ENCODE measurements at regions not wholly inside any gene's neighbourhood (a gene's known extent, or its start where the extent isn't known, plus 50 kb on each side); places are given as distances from the start of the nearest gene placed in this dataset.

DNA sequence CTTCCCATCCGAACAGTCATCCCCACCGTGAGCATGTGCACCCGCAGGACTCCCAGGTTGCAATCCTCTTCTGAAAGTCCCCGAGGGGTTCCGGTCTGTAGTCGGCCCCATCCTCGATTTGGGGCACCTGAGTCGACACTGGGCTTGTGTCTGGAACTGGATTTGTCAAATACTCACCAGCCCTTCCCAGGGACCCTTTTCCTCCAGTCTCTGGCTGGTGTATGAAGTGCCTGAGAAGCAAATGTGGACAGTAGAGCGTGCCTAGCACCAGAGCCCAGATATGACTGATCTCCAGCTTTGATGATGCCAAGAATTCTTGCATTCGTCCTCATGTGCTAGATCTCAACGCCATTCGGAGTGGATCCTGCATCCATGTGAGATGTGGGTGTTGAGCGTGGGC lies 132.5 kb upstream of the ADARB2 start:
- Mint-ChIP-seq H3K4me3 (no peak overlapping the region), H3K27ac (no peak overlapping the region), H3K36me3 (no peaks in the 10 kb centered on the region), H3K4me1 (no peaks in the 10 kb centered on the region), H3K27me3 (no peaks in the 10 kb centered on the region), H3K9me3 (no peaks in the 10 kb centered on the region)

DNA sequence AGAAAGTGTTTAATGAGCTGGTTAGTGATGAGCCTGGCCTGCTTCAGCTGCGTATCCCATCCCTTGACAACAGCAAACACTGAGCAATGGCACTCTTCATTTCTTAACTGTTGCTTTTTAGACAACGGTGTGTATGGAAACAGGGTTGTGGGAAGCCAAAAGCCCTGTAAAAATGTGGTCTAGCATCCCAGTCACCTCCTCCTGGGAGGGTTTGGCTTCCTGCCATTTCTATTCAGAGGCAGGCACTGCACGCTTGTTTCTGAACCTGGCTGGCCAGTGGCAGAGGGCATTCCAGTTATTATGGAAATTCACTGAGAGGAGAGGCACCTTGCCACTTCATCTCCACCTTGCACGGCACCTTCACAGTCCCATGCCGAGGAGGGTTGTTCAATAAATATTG lies 123.0 kb upstream of the ADARB2 start:
- Mint-ChIP-seq H3K4me3 (no peak overlapping the region), H3K4me1 (peaks cover 4% of the 10 kb centered on the region), H3K27me3 (no peaks in the 10 kb centered on the region)

DNA sequence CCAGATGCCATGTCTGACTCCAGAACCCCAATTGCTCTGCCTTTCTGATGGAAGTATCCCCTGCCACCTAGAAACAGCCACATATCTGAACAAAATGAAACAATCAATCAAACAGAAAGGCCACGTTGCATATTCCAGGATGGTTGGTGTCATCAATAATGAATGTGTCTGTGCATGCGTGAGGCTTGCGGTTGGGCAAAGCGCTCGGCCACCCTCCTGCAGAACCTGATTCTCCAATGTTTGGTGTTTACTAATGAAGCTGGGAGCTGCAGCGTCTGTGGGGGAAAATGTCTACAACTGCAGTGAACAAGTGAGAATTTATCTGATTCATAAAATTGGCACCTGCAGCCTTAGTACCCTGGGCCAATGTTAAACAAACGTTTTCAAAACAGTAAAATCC lies 121.2 kb upstream of the ADARB2 start:
- Mint-ChIP-seq H3K9me3 (no peaks in the 10 kb centered on the region), H3K27me3 (no peaks in the 10 kb centered on the region), H3K4me3 (no peak overlapping the region), H3K4me1 (peaks cover 2% of the 10 kb centered on the region), H3K27ac (no peak overlapping the region), H3K36me3 (peaks cover 2% of the 10 kb centered on the region)

More for the DNA sequence above, 123.0 kb upstream of the ADARB2 start:
- peaks cover 3% of the 10 kb centered on the region for H3K36me3 Mint-ChIP-seq
- H3K9me3 Mint-ChIP-seq = no peaks in the 10 kb centered on the region
- H3K27ac Mint-ChIP-seq = no peak overlapping the region

DNA sequence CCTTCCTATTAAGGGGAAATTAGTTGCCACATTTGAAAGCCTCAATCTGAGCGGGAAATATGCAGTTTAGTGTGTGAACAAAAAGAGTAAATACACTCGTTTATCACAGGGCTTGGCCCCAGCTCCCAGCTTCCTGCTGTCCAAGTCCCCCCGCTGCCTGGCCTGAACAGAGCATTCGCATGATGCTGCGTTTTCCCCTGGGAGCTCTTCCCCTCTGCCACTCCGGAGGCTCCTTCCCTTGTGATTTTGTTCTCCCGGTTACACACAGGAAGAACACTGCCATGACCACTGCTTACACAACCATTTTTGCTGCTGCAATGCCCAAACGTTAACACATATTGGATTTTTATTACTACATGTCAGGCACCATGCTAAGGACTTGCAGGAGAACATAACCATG lies 120.7 kb upstream of the ADARB2 start:
- no peaks in the 10 kb centered on the region for H3K27me3 Mint-ChIP-seq
- no peak overlapping the region for H3K27ac Mint-ChIP-seq
- H3K9me3 Mint-ChIP-seq = no peaks in the 10 kb centered on the region
- H3K36me3 Mint-ChIP-seq = no peaks in the 10 kb centered on the region
- H3K4me3 Mint-ChIP-seq = no peak overlapping the region
- H3K4me1 Mint-ChIP-seq = no peaks in the 10 kb centered on the region

DNA sequence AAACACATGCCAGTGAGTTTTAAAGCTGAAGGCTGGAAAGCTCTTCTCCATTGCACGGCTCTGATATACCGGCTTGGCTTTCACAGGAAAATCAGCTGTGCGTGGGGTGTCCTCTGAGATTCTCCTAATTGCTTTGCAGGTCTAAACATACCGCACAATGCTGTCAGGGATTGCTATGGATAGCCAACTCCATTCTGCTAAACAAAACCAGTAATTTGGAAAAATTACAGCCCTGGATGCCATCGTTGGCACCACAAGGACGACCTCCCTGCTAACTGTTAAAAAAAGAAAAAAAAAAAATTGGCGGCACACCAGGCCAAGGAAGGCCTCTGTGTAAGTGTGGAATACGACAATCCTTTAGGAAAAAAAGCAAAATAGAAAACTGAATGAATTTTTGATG lies 118.6 kb upstream of the ADARB2 start:
- H3K9me3 Mint-ChIP-seq = no peaks in the 10 kb centered on the region
- no peaks in the 10 kb centered on the region for H3K36me3 Mint-ChIP-seq
- no peaks in the 10 kb centered on the region for H3K4me1 Mint-ChIP-seq
- H3K27ac Mint-ChIP-seq = no peak overlapping the region
- no peak overlapping the region for H3K4me3 Mint-ChIP-seq
- H3K27me3 Mint-ChIP-seq = no peaks in the 10 kb centered on the region

DNA sequence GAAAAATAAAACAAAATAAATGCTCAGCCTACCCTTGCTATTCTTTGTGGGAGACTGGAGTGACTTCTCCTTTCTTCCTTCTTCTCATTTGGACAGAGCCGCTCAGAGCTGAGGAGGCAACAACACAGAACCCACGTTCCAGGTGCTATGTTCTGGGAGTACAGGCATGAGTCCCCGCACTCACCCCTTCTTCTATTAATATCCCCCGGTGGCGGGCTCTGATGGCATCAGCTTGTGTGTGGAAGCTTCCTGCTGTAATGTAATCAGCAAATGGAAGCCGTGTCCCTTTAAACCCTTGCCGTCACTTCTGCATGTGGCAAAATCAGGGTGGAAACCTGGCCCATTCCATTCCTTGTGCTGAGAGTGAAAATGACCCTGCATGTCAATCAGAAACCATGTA lies 116.9 kb upstream of the ADARB2 start:
- Mint-ChIP-seq H3K9me3 (peaks cover 8% of the 10 kb centered on the region), H3K4me3 (no peak overlapping the region), H3K36me3 (no peaks in the 10 kb centered on the region), H3K27me3 (no peaks in the 10 kb centered on the region), H3K27ac (no peak overlapping the region), H3K4me1 (no peaks in the 10 kb centered on the region)

DNA sequence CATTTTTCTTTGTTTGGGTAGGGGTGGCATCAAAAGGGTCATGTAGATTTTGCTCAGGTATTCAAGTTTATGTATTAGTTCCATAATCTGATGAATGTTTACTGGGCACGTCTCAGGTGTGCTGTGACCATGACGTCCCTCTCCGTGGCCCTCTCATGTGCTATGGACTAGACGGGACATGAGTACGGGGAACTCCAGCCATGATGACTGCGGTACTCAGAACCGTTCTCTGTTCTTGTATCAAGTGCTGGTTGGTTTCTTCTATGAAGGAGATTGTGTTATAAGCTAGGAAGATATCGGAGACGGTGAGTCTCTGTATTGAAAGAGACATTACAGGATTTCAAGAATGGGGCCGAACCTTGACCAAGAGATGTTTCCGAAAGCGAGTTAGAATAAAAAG lies 116.5 kb upstream of the ADARB2 start:
- H3K36me3 Mint-ChIP-seq = no peaks in the 10 kb centered on the region
- no peak overlapping the region for H3K4me3 Mint-ChIP-seq
- peaks cover 8% of the 10 kb centered on the region for H3K9me3 Mint-ChIP-seq
- no peak overlapping the region for H3K27ac Mint-ChIP-seq
- H3K4me1 Mint-ChIP-seq = no peaks in the 10 kb centered on the region
- no peaks in the 10 kb centered on the region for H3K27me3 Mint-ChIP-seq

DNA sequence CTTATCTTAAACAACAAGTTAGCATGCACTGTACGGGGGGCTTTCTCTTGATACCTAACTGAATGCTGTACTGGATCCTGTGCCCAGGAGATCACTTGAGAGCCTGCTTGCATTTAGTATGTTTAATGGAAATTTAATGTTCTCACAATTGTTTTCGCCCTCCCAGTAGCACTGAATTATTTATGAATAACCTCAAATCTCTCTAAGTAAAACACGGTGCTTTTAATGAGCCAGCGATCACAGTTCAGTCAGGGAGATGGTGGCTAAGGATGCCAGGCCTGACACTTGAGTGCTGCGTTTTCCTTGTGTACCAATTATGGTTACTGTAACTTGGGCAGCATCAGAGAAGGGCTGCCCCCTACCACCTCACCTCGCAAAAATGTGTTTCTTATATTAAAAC lies 115.5 kb upstream of the ADARB2 start:
- H3K9me3 Mint-ChIP-seq = peaks cover 8% of the 10 kb centered on the region

DNA sequence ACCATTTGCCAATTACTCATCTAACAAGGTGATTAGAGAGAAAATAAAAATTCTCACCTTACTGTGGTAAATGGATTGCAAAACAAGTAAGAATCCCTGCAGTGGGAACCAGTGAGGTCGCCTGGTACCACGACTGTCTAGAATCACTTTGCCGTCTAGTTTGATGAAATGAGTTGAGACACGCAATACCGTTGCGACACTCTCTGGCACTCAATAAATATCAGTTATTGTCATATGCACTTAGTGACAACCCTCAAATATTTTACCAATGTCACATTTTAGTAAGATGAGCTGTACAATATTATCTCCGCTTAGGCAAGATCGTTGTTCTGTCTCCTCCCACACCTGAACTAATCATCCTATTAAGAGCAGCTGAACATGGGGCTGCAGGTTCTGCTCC lies 114.4 kb upstream of the ADARB2 start:
- Mint-ChIP-seq H3K36me3 (peaks cover 2% of the 10 kb centered on the region), H3K27me3 (no peaks in the 10 kb centered on the region), H3K27ac (no peak overlapping the region), H3K9me3 (peaks cover 8% of the 10 kb centered on the region), H3K4me3 (no peak overlapping the region), H3K4me1 (no peaks in the 10 kb centered on the region)

More for the DNA sequence above, 115.5 kb upstream of the ADARB2 start:
- H3K27me3 Mint-ChIP-seq = no peaks in the 10 kb centered on the region
- peaks cover 2% of the 10 kb centered on the region for H3K36me3 Mint-ChIP-seq
- no peak overlapping the region for H3K27ac Mint-ChIP-seq
- H3K4me3 Mint-ChIP-seq = no peak overlapping the region
- no peaks in the 10 kb centered on the region for H3K4me1 Mint-ChIP-seq

DNA sequence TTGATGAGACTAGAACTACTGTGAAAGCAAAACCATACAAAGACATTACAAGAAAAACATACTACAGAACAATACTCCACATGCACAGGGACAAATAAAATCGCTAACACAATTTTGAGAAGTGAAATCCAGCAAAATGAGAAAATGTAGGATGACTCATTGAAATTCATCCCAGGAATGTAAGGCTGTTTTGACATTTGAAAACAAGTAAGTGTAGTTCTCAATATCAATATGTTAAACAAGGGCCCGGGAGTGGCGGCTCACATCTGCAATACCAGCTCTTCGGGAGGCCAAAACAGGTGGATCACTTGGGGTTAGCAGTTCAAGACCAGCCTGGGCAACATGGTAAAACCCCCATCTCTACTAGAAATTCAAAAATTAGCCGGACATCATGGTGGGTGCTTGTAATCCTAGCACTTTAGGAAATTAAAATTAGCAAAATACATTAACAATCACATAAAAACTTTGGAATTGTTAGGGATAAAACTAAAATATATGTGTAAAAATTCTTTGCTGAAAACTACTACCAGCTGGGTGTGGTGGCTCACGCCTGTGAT lies 113.7 kb upstream of the ADARB2 start:
- H3K4me1 Mint-ChIP-seq = no peaks in the 10 kb centered on the region
- peaks cover 8% of the 10 kb centered on the region for H3K9me3 Mint-ChIP-seq
- no peaks in the 10 kb centered on the region for H3K27me3 Mint-ChIP-seq
- H3K27ac Mint-ChIP-seq = no peak overlapping the region
- peaks cover 2% of the 10 kb centered on the region for H3K36me3 Mint-ChIP-seq
- no peak overlapping the region for H3K4me3 Mint-ChIP-seq

DNA sequence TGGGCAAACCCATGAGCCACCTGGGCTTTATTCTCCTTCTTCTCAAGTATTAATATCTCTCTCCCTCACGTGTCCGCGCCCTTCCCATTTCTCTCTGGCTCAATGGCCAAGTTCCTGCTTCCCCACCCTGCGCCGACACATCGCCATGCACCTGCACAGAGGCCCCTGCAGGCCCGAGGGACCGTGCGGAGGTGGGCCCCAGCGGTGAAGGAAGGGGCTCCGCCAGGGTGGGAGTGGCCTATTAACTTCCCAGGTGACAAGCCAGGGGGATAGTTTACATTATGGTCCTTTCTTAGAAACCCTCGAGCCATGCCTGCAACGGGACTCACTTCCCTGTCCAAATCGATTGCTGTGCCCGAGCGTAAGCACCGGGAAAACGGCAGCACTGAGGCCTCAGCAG lies 110.0 kb upstream of the ADARB2 start:
- Mint-ChIP-seq H3K9me3 (peaks cover 8% of the 10 kb centered on the region), H3K27ac (no peak overlapping the region), H3K27me3 (no peaks in the 10 kb centered on the region), H3K36me3 (peaks cover 2% of the 10 kb centered on the region), H3K4me3 (no peak overlapping the region), H3K4me1 (no peaks in the 10 kb centered on the region)

DNA sequence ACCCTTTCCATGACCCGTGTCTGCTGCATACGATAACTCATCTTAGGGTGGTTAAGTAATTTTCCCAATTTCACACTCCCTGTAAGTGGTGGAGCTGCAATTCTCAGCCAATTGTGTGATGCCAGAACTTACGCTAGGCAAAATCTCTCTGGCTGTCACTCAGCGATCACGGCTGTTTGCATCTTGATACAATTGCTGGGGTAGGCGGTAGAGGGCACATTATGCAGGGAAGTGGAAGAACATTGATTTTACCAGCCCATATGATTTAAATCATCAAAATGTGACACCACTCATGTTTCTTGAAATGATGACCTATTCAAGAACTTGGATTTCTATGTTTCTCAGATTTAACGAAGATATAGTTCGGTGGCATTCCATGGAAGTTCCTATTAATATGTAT lies 108.7 kb upstream of the ADARB2 start:
- peaks cover 2% of the 10 kb centered on the region for H3K36me3 Mint-ChIP-seq

DNA sequence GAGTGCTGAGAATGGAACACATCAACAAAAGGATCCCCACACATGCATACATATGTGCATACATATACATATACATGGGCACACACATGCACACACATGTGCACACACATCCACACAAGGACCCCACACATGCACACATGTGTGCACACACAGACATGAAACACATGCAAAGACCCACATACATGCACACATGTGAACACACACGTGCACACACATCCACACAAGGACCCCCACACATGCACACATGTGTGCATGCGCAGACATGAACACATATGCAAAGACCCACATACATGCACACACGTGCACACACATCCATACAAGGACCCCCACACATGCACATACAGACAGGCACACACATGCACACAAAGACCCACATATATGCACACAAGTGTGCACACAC lies 104.4 kb upstream of the ADARB2 start:
- H3K27ac Mint-ChIP-seq = no peak overlapping the region
- no peak overlapping the region for H3K4me3 Mint-ChIP-seq
- H3K36me3 Mint-ChIP-seq = no peaks in the 10 kb centered on the region
- H3K27me3 Mint-ChIP-seq = no peaks in the 10 kb centered on the region
- no peaks in the 10 kb centered on the region for H3K9me3 Mint-ChIP-seq
- H3K4me1 Mint-ChIP-seq = no peaks in the 10 kb centered on the region

More for the DNA sequence above, 108.7 kb upstream of the ADARB2 start:
- Mint-ChIP-seq H3K9me3 (peaks cover 8% of the 10 kb centered on the region), H3K27ac (no peak overlapping the region), H3K4me1 (no peaks in the 10 kb centered on the region), H3K4me3 (no peak overlapping the region), H3K27me3 (no peaks in the 10 kb centered on the region)

DNA sequence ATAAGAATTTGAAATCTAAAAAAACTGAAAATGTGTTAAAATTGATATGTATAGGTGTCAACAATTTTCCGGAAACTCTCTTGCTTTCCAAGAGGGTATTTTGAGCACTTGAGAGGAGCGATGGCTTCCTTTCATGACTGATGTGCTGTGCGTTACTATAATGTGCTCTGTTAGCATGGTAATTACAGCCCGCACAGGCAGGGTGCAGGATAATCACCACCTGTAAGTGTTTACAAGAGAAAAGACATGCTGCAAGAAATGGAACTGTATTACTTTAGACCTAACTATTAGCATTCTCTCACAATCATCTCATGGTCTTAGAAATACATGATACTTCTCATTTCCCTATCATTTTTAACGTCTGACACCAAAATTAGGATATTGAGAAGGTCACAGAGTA lies 92.4 kb upstream of the ADARB2 start:
- peaks cover 2% of the 10 kb centered on the region for H3K27me3 Mint-ChIP-seq
- peaks cover 2% of the 10 kb centered on the region for H3K36me3 Mint-ChIP-seq
- H3K4me1 Mint-ChIP-seq = no peaks in the 10 kb centered on the region
- H3K27ac Mint-ChIP-seq = no peak overlapping the region
- H3K4me3 Mint-ChIP-seq = no peak overlapping the region
- peaks cover 9% of the 10 kb centered on the region for H3K9me3 Mint-ChIP-seq

DNA sequence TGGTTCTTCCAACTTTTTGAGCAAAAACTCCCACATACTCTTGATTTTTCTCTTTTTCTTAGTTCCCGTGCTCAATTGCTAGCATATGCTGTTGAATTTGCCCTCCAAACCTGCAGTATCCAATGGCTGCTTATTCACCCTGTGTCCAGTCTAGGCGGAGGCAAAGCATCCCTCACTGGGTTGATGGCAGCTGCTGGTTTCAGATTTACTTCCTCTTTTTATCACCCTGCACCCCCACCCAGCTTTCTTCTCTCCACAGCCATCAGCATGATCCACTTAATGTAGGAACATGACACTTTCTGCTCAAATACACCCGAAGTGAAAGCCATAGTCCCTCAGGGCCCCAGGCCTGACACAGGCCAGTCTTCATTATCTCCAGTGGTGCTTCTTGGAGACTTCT lies 87.6 kb upstream of the ADARB2 start:
- peaks cover 3% of the 10 kb centered on the region for H3K36me3 Mint-ChIP-seq
- no peaks in the 10 kb centered on the region for H3K4me1 Mint-ChIP-seq
- peaks cover 12% of the 10 kb centered on the region for H3K9me3 Mint-ChIP-seq
- peaks cover 3% of the 10 kb centered on the region for H3K27me3 Mint-ChIP-seq
- H3K27ac Mint-ChIP-seq = no peak overlapping the region
- no peak overlapping the region for H3K4me3 Mint-ChIP-seq

DNA sequence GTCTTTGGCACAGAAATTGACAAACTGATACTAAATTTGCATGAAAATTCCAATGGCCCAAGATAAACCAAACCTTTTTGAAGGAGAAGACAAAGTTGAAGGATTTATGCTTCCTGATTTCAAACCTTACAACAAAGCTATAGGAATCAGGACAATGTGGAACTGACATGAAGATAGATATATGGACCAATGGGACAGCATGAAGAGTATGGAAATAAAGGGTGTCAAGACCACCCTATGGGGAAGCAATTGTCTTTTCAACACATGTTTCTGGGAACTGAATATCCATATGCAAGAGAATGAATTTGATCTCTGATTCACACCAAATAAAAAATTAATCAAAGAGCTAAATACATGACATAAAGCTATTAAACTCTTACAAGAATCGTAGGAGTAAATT lies 77.2 kb upstream of the ADARB2 start:
- Mint-ChIP-seq H3K27ac (no peak overlapping the region), H3K9me3 (peaks cover 12% of the 10 kb centered on the region), H3K4me3 (no peak overlapping the region), H3K27me3 (no peaks in the 10 kb centered on the region), H3K4me1 (no peaks in the 10 kb centered on the region), H3K36me3 (peaks cover 8% of the 10 kb centered on the region)

DNA sequence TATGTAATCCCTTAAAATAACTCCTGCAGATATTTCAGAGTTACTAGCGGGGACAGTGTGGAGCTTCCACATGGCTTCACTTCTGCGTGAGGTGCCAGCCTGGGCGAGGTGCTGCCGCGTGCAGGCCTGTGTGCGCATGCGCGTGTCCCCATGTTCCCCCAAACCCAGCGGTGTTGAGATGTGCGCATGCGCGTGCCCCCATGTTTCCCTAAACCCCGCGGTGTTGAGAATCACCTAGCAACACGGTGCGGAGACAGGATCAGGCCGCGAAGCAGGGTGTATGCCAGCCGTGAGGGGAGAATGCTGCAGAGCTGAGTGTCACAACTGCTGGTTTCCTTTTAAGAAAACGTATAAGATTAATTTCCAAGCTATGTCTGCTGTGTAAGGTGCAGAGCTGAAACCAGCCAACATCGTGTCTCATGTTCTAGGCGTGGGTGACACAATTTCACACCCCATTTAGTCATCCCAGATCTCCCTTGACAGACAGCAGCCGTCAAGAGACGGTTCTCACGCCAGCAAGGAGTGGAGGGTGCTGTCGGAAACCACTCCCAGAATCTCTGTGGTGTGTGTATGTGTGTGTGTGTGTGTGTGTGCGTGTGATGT lies 71.9 kb upstream of the ADARB2 start:
- Mint-ChIP-seq H3K36me3 (no peaks in the 10 kb centered on the region), H3K9me3 (no peaks in the 10 kb centered on the region), H3K27me3 (no peaks in the 10 kb centered on the region), H3K27ac (no peak overlapping the region), H3K4me1 (no peaks in the 10 kb centered on the region), H3K4me3 (no peak overlapping the region)

Data from activated naive CD4-positive, alpha-beta T cell treated with anti-CD3 and anti-CD28 coated beads, Interleukin-2, amount 50 U/mL, for 24 hours (primary cell).